Mucosa of gallbladder (tissue), 1 donor: ENCODE measurements at regions not wholly inside any gene's neighbourhood (a gene's known extent, or its start where the extent isn't known, plus 50 kb on each side); places are given as distances from the start of the nearest gene placed in this dataset.

Source experiments
- DNase-seq: peaks from one replicate; pipeline ENCODE4 v3.0.0-alpha.2; 2020; ENCODE audit warnings: low spot score
- donor health status: DM: no; HTN: no; CAD: no.

DNA sequence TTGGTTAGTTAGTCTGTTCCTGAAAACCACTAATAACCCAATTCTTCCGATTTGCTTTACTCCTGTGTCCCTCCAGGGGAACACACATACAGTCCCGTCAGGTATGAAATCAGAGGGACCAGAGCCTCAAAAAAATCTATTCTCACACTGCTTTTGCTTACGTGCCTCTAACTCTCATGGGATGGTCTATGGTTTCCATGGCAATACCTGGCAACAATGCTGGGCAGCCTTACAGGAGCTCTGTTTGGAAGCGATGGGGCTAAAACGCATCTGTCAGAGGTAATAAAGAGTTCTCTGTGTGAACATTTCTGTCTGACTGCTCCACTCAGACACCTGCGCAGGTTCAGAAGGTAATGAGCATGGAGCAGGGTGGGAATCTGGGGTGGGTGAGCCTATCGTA, 376.2 kb downstream of the GXYLT1 start:
- no peak for DNase-seq

- DNase-seq: no peak
Measured at GRCh38 chr12:41762691-41763090, 382.0 kb downstream of the GXYLT1 start.

DNA sequence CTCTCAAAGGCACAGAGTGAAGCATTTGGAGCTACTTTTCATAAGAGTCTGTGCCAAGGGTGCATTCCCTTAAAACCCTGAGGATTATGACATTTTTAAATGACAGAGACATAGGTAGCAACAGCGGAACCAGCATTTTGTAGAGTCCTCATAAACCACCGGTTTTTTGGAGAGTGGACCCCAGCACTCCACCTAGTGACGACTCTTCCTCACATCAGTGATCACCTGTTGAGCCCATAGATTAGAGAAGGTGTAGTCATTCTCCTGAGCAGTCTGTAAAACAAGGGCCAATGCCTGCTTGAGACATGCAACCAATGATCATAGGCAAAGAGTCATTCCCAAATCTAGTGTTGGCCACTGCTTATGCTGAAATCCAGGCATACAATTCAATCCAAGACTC, 399.1 kb downstream of the GXYLT1 start:
- DNase-seq: no peak

- DNase-seq: no peak
Measured at GRCh38 chr12:41743835-41744234, 400.8 kb downstream of the GXYLT1 start.

DNA sequence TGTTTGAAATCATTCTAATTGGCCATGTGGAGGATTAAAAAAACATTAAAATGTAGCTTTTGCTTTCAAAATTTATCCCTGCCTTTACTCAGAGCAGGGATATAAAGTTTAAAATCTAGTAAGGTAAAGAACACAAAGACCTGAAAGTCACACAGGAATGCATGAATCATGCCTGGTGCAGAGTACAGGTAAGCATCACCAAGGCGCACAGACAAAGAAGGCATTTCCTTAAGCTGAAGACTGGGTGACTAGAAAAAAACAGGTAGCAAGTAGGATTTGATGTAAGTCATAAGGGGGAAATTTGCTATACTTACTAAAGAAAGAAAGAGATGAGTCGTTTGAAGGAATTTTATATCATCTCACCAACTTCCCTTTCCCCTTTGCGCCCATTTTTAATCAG, 405.6 kb downstream of the GXYLT1 start:
- DNase-seq: no peak

- DNase-seq: no peak
Measured at GRCh38 chr12:41737423-41737822, 407.3 kb downstream of the GXYLT1 start.

- no peak for DNase-seq
Measured at GRCh38 chr12:41736436-41736835, 408.2 kb downstream of the GXYLT1 start.

GRCh38 chr12:41731691-41732090, 413.0 kb downstream of the GXYLT1 start:
- no peak for DNase-seq

DNA sequence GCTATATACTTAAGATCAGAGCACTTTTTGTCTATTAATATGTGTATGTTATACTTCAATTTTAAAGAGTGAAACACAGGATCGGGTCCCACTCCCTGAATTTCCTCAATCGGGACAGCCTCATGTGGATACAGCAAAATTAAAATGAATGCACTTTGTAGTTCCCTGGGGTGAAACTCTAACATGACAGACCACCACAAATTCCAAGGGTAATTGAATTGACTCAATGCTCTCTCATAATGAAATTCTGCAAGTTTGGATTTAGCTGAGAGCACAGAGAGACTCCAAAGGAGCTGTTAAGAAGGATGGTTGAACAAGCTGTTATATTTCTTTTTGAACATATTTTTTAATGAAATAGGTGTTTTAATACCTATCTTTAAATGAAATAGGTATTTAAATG, 413.6 kb downstream of the GXYLT1 start:
- DNase-seq: no peak

DNA sequence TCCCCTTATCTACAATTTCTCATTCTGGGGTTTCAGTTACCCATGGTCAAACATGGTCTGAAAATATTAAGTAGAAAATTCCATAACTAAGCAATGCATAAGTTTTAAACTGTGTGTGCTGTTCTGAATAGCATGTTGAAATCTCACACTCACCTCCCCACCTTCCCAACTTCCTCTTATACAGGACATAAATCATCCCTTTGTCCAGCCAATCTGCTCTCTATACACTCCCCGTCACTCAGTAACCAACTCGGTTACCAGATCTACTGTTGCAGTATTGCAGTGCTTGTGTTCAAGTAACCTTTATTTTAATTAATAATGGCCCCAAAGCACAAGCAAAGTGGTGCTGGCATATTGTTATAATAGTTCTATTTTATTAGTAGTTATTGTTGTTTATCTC, 420.5 kb downstream of the GXYLT1 start:
- DNase-seq: no peak

DNA sequence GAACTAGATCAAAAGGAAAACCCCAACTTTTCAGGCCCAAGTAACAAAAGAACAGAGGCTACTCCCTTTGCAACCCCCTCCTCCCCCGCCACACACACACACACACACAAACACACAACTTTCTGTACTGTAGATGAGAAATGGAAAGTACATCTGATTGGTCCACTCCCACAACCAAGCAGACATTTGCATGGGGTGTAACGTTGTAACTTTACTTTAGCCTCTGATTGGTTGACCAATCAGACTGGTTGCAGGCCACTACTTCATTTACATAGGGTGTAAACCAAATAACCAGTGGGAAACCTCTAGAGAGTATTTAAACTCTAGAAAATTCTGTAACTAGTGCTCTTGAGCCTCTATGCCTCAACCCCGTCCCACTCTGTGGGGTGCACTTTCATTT, 425.5 kb downstream of the GXYLT1 start:
- DNase-seq: no peak

DNA sequence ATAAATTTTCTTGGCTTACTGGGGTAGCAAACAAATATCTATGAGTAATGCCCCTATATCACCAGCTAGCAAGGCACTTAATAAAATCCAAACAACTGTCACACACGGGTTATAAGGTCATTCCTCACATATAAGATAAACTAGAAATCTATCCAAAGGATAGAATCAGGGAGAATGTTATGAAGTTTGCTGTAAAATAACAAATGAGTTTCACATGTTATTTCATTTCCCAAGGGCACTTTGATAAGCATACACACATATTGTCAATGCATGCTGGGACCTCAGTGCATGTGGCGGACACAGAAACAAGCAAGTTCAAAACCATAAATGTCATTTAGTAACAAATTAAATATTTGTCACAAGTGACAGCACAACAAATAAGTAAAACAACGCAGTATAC, 429.4 kb downstream of the GXYLT1 start:
- no peak for DNase-seq

GRCh38 chr12:41709463-41710285, 435.0 kb downstream of the GXYLT1 start:
- no peak for DNase-seq

DNA sequence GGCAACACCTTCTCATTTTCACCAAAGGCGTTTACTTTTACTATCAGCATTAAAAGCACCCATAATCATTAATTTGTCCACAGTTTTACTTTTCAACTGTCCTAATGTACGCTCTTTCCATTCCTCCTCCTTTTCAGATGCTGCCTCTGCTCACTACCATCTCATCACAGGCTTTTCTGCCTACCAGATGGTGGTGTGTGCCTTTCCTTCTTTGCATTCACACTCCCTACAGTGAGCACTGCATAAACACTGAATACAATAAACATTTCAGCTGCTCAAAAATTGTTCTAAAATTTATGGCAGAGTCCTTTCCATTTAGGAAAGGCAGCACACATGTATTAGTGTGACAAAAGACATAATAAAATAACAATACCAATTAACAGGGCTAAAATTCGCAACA, 435.7 kb downstream of the GXYLT1 start:
- no peak for DNase-seq

DNA sequence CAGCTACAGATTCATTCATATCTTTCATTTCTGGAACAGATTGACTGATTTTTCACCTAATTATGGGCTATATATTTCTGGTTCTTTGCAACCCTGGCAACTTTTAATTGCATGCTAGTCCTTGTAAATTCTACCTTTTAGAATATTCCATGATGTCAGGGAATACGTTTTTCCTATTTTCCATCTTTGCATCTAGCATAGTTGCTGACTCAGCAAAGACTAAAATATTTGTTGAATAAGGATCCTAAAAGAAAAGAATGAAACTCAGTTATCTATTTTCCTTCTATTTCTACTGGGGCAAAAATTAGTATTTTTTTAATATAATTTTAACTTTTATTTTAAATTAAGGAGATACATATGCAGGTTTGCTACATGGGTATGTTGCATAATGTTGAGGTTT, 438.3 kb downstream of the GXYLT1 start:
- no peak for DNase-seq

DNA sequence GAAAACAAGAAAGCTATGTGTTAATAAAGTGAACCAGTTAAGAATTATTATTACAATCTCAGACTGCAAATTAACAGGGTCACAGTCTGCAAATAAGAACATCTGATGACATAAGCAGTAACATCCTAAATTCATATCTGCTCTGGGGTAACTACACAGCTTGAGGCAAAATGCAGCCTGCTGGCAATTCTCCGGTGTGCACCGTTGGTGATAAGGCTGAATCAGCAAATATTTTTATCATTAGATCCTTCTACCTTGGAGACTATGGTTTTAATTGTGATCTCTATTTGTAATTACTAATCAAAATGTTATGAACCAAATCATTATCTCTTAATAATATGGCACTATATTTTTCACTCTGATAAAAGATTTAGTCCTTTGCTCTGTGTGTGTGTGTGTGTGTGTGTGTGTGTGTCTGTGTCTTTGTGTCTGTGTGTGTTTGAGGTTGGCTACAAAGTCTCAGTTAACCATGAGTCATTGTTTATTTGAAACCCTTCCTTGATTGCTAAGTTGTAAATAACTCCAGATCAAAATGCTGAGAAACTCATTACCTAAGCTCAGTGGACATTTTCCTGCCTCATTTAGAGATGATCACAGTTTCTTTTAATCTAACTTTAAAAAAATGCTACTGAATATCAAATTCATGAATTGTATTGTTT, 442.6 kb downstream of the GXYLT1 start:
- no peak for DNase-seq

DNA sequence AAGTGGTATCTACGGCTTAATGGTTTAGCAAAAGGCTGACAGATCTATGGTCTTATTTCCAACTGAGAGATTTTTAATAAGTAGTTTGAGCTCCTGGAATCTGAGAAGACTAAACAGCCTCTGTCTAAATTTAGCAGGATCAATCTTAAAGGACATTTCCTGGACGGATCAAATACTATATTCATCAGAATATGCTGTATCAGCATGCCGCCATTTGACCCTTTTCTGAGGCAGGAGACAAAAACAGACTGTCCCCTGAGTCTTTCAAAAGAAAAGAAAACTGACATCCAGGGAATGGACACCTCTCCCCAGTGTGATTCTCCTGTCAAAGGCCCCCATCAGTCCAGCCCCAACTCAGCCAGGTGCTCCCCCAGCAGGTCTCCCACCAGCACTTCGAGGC, 443.7 kb downstream of the GXYLT1 start:
- no peak for DNase-seq

GRCh38 chr12:41699658-41700057, 445.0 kb downstream of the GXYLT1 start:
- DNase-seq: no peak

DNA sequence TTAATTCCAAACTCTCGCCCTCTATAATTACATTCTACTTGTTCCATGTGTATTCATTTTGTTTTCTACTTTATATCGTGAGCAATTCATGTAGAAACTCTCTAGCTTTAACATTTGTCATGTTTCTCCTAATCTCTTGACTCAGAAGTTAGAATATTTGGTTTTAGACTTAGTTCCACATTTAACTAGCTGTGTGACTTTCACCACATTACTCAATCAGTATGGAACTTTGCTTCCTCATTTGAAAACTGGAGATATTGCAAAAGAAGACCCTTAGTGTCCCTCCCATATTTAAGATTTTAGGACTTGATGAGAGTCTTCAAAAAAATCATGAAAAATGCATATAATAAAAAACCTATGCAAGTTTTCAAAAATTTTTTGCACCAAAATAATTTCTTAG, 447.5 kb downstream of the GXYLT1 start:
- DNase-seq: no peak

DNA sequence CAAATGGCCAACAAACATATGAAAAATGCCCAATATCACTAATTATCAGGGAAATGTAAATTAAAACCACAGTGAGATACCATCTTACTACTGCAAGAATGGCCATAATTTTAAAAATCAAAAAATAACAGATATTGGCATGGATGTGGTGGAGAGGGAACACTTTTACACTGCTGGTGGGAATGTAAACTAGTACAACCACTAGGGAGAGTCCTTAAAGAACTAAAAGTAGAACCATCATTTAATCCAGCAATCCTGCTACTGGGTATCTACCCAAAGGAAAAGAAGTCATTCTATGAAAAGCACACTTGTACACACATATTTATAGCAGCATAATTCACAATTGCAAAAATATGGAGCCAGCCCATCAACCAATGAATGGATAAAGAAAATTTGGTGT, 459.7 kb downstream of the GXYLT1 start:
- DNase-seq: no peak

DNA sequence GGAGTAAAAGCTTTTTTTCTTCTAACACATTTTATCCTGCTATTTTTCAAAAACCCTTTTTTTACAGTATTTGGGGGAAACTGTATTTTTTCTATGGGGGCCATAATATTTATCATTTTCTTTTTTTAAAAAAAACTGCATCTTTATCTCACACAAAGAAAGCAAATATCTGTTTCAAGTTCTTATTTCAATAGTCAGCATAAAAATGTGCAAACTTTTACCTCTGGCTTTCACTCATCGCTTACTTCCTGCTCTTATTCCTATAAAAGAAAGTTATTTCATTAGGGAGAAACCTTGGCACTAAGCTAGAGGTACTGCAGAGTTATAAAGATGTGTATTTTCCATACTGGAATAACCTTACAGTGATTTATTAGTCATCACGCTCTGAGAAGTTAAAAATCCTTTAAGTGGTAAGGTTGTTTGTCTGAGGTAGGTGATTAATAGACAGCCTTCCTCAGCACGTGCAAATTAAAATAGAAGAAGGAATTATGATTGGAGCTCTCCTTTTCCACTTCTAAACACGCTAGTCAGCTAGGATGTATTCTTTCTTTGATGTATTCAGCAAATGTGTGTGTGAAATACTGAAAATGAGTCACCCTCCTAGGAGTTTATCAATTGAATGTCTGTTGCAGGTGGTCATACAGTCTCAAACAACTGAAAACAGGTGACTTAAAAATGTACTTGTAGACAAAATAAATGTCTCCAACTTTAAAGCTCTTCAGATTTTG, 461.0 kb downstream of the GXYLT1 start:
- no peak for DNase-seq

- no peak for DNase-seq
Measured at GRCh38 chr12:41683023-41683422, 461.7 kb downstream of the GXYLT1 start.

DNA sequence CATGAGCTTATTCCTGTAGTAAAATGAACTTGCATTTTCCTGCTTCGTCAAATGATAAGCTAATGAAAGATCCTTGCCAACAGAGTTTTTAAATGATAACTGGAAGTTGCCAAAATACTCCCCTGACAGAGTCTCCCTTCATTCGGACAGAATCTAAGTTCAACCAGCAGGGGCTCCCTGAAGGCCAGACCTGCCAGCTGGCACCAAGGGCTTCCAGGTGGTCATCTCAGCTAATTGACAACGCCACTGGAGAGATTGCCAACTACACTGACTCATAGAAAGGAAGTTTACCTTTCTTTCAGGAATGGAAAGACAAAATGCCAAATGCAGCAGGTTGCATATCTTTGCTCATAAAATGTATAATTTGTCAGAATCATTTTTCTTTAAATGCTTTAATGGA, 462.8 kb downstream of the GXYLT1 start:
- DNase-seq: no peak
